ENCODE measurements at regions not wholly inside any gene's neighbourhood (a gene's known extent, or its start where the extent isn't known, plus 50 kb on each side); places are given as distances from the start of the nearest gene placed in this dataset.

DNA sequence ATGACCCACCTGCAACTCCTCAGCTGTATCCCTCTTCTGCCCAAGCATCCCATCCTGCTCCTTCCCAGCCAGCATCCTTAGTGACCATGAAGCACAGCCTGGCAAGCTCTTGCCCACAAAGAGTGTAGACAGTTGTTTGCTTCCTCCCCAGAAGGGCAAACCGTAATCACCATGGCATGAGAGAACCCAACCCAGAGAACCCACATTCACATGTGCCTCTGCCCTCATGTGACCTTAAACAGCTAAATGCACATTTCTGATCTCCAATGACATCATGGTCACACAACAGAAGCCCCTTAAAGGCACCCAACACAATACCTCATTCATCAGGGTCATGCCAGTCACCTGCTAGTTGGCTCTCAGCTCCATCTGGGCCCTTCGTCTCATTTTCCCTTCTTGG, 162.8 kb upstream of the CDYL start:
- TF ChIP-seq, protein P1, sequence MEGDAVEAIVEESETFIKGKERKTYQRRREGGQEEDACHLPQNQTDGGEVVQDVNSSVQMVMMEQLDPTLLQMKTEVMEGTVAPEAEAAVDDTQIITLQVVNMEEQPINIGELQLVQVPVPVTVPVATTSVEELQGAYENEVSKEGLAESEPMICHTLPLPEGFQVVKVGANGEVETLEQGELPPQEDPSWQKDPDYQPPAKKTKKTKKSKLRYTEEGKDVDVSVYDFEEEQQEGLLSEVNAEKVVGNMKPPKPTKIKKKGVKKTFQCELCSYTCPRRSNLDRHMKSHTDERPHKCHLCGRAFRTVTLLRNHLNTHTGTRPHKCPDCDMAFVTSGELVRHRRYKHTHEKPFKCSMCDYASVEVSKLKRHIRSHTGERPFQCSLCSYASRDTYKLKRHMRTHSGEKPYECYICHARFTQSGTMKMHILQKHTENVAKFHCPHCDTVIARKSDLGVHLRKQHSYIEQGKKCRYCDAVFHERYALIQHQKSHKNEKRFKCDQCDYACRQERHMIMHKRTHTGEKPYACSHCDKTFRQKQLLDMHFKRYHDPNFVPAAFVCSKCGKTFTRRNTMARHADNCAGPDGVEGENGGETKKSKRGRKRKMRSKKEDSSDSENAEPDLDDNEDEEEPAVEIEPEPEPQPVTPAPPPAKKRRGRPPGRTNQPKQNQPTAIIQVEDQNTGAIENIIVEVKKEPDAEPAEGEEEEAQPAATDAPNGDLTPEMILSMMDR (IDR thresholded peaks at IDR 0.05 in 8 of 11, conservative IDR thresholded peaks at IDR 0.05 in 3 of 11): no peak
- TF ChIP-seq POLR2A (IDR thresholded peaks at IDR 0.05) (no peak), POLR2AphosphoS5 (IDR thresholded peaks at IDR 0.05) (no peak)

Measured in spleen (tissue), 7 donors.